ENCODE measurements at regions not wholly inside any gene's neighbourhood (a gene's known extent, or its start where the extent isn't known, plus 50 kb on each side); places are given as distances from the start of the nearest gene placed in this dataset.

DNA sequence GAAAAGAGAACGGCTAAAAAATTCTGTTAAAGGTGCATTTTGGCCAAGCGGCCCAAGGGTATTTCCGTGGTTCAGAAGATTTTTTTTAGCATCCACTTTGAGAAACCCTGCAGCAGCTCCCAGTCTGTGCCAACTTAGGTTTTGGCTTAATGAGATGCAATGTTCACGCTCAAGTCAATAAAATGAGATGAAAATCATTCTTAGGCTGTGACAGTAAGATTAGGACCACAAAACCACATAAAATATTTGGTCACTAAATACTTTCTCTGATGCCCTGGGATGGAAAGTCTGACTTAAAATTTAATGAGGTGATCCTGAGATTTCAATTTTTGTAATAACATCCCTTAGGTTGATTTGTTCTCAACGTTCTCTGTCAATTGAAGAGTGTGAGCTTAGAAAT is 74.2 kb upstream of the FHL2 start:
- no peaks in the 10 kb centered on the region for H3K4me1 ChIP-seq (ENCODE audit: control insufficient read depth in 3 of 3, insufficient read depth in 2 of 3, low read depth in 1 of 3, low read length in 2 of 3)
- no peaks in the 10 kb centered on the region for H3K36me3 ChIP-seq (ENCODE audit: control insufficient read depth in 3 of 3, insufficient read depth in 2 of 3, low read depth in 1 of 3, low read length in 3 of 3)
- H3K9me3 ChIP-seq (ENCODE audit: control insufficient read depth in 2 of 2, insufficient read depth in 1 of 2, low read depth in 1 of 2, low read length in 1 of 2) = no peaks in the 10 kb centered on the region
- DNase-seq (no peak), FAIRE-seq (no peak)
- no peak overlapping the region for H3K4me3 ChIP-seq (ENCODE audit: low read depth in 1 of 3, low read length in 3 of 3)
- no peak overlapping the region for H3K27ac ChIP-seq (ENCODE audit: low read depth in 1 of 3, low read length in 2 of 3)
- H3K27me3 ChIP-seq (ENCODE audit: control insufficient read depth in 3 of 3, insufficient read depth in 3 of 3, low read length in 3 of 3) = no peaks in the 10 kb centered on the region
- WGBS, 3 donors = 85 to 90% (median 87%) methylated on average over 5 of the region's 5 CpGs

DNA sequence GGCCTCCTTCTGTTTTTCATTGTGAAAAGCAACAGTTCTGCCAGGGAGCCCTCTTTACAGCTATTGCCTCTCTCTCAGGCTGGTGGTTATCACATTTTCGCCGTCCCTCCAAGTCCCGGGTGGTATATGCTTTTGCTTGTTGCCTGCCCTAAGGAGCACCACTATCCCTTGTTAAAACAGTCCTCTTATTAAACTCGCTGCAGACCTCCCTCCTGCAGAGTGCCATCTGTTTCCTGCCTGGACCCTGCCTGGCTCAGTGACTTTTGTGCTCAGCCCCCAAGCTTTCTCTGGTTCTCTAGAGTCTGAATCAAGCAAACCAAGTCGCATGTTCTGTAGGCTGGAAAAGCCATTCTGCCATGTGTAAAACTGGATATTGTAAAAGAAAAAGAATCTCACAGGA is 72.1 kb upstream of the FHL2 start:
- H3K27ac ChIP-seq (ENCODE audit: low read depth in 1 of 3, low read length in 2 of 3) = no peak overlapping the region
- DNase-seq = no peak
- no peaks in the 10 kb centered on the region for H3K36me3 ChIP-seq (ENCODE audit: control insufficient read depth in 3 of 3, insufficient read depth in 2 of 3, low read depth in 1 of 3, low read length in 3 of 3)
- no peak overlapping the region for H3K4me3 ChIP-seq (ENCODE audit: low read depth in 1 of 3, low read length in 3 of 3)
- no peak for FAIRE-seq
- no peaks in the 10 kb centered on the region for H3K27me3 ChIP-seq (ENCODE audit: control insufficient read depth in 3 of 3, insufficient read depth in 3 of 3, low read length in 3 of 3)
- no peaks in the 10 kb centered on the region for H3K9me3 ChIP-seq (ENCODE audit: control insufficient read depth in 2 of 2, insufficient read depth in 1 of 2, low read depth in 1 of 2, low read length in 1 of 2)
- 73 to 88% (median 75%) methylated on average over 5 of the region's 5 CpGs for WGBS, 3 donors
- H3K4me1 ChIP-seq (ENCODE audit: control insufficient read depth in 3 of 3, insufficient read depth in 2 of 3, low read depth in 1 of 3, low read length in 2 of 3) = peaks cover 0 to 2% (median 0%) of the 10 kb centered on the region in 3 donors

DNA sequence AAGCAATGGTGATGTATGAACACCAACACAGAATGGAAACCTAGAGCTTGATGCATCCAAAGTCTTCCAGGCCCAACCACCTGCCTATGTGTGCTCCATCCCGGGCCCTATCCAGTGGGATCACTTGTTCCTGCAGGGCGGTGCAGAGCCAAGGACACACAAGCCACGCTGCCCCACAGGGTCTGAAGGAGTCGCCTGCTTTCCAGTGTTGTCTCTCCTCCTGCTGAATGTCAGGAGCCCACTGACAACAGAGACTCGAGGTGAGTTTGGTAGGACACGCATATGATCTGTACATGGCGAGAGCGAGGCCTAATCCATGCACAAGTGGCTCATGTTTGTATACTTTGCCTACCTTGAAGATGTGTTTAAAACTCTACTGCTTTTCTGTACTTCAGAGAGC is 70.9 kb upstream of the FHL2 start:
- Histone ChIP-seq H3K4me3 (ENCODE audit: low read depth in 1 of 3, low read length in 3 of 3) (no peak overlapping the region), H3K4me1 (ENCODE audit: control insufficient read depth in 3 of 3, insufficient read depth in 2 of 3, low read depth in 1 of 3, low read length in 2 of 3) (peaks cover 0 to 2% (median 0%) of the 10 kb centered on the region in 3 donors), H3K9me3 (ENCODE audit: control insufficient read depth in 2 of 2, insufficient read depth in 1 of 2, low read depth in 1 of 2, low read length in 1 of 2) (no peaks in the 10 kb centered on the region), H3K27ac (ENCODE audit: low read depth in 1 of 3, low read length in 2 of 3) (no peak overlapping the region), H3K36me3 (ENCODE audit: control insufficient read depth in 3 of 3, insufficient read depth in 2 of 3, low read depth in 1 of 3, low read length in 3 of 3) (no peaks in the 10 kb centered on the region), H3K27me3 (ENCODE audit: control insufficient read depth in 3 of 3, insufficient read depth in 3 of 3, low read length in 3 of 3) (no peaks in the 10 kb centered on the region)
- FAIRE-seq = no peak
- 88 to 94% (median 92%) methylated on average over 8 of the region's 8 CpGs for WGBS, 3 donors
- DNase-seq = no peak

DNA sequence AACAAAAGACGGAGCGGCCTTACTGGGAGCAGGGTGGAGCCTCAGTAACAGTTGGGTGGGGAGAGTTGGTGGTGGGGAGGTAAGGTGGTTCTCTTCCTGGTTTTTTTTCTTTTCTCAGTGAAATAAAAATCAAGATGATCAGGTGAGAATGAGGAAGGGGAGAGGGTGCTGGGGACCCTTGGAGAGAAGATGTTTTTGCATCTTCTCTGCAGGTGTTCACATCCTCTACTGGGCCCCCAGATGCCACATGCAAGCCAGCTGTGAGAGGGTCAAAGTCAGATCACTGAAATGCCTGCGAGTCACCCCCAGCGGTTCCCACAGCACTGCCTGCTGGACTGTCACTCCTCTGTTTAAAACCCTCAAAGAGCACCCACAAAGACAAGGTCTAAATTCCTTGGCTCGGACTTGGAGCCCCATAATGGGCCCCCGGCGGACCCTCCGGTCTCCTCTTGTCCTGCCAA is 69.8 kb upstream of the FHL2 start:
- no peaks in the 10 kb centered on the region for H3K9me3 ChIP-seq (ENCODE audit: control insufficient read depth in 2 of 2, insufficient read depth in 1 of 2, low read depth in 1 of 2, low read length in 1 of 2)
- WGBS, 3 donors = 55 to 70% (median 55%) methylated on average over 8 of the region's 8 CpGs

DNA sequence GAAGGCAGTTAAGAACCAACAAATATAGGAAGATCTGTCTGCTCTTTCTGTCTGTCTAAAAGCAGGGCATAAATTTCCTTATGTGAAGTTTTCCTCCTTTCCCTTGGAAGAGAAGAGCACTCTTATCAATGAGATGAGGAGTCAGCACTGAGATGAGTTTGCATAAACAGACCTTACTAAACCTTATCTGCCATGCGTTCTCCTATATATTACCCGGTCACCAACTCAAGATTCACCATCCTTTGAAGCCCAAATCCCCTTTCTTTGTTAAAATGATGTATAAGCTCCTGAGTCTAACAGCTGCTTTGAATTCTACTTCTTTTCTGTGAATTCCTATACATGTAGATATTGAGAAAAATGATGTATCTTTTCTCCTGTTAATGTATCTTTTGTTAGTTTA is 65.5 kb upstream of the FHL2 start:
- Histone ChIP-seq H3K27ac (ENCODE audit: low read depth in 1 of 3, low read length in 2 of 3) (no peak overlapping the region), H3K4me3 (ENCODE audit: low read depth in 1 of 3, low read length in 3 of 3) (no peak overlapping the region), H3K4me1 (ENCODE audit: control insufficient read depth in 3 of 3, insufficient read depth in 2 of 3, low read depth in 1 of 3, low read length in 2 of 3) (peaks cover 0 to 5% (median 0%) of the 10 kb centered on the region in 3 donors), H3K27me3 (ENCODE audit: control insufficient read depth in 3 of 3, insufficient read depth in 3 of 3, low read length in 3 of 3) (no peaks in the 10 kb centered on the region), H3K36me3 (ENCODE audit: control insufficient read depth in 3 of 3, insufficient read depth in 2 of 3, low read depth in 1 of 3, low read length in 3 of 3) (no peaks in the 10 kb centered on the region), H3K9me3 (ENCODE audit: control insufficient read depth in 2 of 2, insufficient read depth in 1 of 2, low read depth in 1 of 2, low read length in 1 of 2) (no peaks in the 10 kb centered on the region)
- DNase-seq (no peak), FAIRE-seq (no peak)
- WGBS, 3 donors = 95 to 97% (median 97%) methylated on average over 2 of the region's 2 CpGs

More for the DNA sequence above, 69.8 kb upstream of the FHL2 start:
- H3K27me3 ChIP-seq (ENCODE audit: control insufficient read depth in 3 of 3, insufficient read depth in 3 of 3, low read length in 3 of 3) = no peaks in the 10 kb centered on the region
- no peak overlapping the region for H3K4me3 ChIP-seq (ENCODE audit: low read depth in 1 of 3, low read length in 3 of 3)
- no peak for DNase-seq
- peaks cover 0 to 2% (median 0%) of the 10 kb centered on the region in 3 donors for H3K4me1 ChIP-seq (ENCODE audit: control insufficient read depth in 3 of 3, insufficient read depth in 2 of 3, low read depth in 1 of 3, low read length in 2 of 3)
- no peaks in the 10 kb centered on the region for H3K36me3 ChIP-seq (ENCODE audit: control insufficient read depth in 3 of 3, insufficient read depth in 2 of 3, low read depth in 1 of 3, low read length in 3 of 3)
- peak overlapping the region in 2 of 3 donors; percentile 29 to 35 for H3K27ac ChIP-seq (ENCODE audit: low read depth in 1 of 3, low read length in 2 of 3)
- FAIRE-seq = no peak

DNA sequence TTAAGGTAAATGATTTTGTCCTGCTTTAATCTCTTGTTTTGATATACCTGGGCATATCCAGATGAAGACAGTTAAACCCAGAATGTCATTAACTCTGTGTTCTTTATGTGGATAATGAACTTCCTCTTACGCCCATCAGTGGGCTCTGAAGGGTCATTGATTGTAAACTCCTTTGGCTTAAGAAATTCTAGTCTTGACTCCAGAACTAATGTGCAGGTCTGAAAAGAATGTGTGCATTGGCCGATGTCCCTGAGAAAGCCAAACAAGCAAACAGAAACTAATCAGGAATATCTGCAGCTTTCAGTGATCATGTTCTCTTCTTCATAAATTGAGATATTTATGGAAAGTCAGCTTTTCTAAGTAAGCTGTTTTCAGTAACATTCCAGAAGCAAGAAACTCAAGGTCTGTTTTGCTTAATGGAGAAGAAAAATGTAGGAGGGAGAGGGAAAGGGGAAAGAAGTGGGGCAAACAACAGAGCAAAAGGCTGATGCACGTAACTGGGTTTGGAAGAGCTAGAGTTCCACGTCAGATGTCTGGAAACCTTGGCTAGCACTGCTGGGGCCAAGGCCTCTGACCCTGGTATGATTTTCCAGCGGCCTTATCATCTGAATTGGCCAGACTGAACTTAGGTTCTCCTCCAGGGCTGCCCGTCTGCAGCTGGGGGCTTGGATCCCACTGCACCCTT is 61.3 kb upstream of the FHL2 start:
- Histone ChIP-seq H3K27ac (ENCODE audit: low read depth in 1 of 3, low read length in 2 of 3) (no peak overlapping the region), H3K9me3 (ENCODE audit: control insufficient read depth in 2 of 2, insufficient read depth in 1 of 2, low read depth in 1 of 2, low read length in 1 of 2) (no peaks in the 10 kb centered on the region), H3K4me3 (ENCODE audit: low read depth in 1 of 3, low read length in 3 of 3) (no peak overlapping the region), H3K36me3 (ENCODE audit: control insufficient read depth in 3 of 3, insufficient read depth in 2 of 3, low read depth in 1 of 3, low read length in 3 of 3) (no peaks in the 10 kb centered on the region), H3K27me3 (ENCODE audit: control insufficient read depth in 3 of 3, insufficient read depth in 3 of 3, low read length in 3 of 3) (no peaks in the 10 kb centered on the region), H3K4me1 (ENCODE audit: control insufficient read depth in 3 of 3, insufficient read depth in 2 of 3, low read depth in 1 of 3, low read length in 2 of 3) (peaks cover 2 to 9% (median 3%) of the 10 kb centered on the region in 3 donors)
- 54 to 70% (median 67%) methylated on average over 6 of the region's 6 CpGs for WGBS, 3 donors
- DNase-seq (no peak), FAIRE-seq (no peak)

DNA sequence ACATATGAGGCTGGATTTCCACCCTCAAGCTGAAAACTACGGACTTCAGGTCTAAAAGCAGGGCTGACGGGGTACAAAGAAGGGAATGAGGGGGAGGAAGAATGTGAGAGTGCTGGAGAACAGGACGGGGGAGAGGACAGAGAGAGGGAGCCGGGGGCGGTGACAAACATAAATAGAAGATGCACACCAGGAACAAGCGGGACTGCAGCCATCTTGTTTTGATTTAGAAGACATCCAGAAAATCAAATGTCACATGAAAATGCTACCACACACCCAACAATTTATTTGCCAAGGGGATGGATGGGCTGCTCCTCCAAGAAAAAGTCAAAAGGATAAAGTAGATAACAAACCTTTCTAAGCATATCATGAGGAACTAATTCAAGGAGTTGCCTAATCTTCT is 59.2 kb upstream of the FHL2 start:
- Histone ChIP-seq H3K27me3 (ENCODE audit: control insufficient read depth in 3 of 3, insufficient read depth in 3 of 3, low read length in 3 of 3) (no peaks in the 10 kb centered on the region), H3K36me3 (ENCODE audit: control insufficient read depth in 3 of 3, insufficient read depth in 2 of 3, low read depth in 1 of 3, low read length in 3 of 3) (no peaks in the 10 kb centered on the region), H3K9me3 (ENCODE audit: control insufficient read depth in 2 of 2, insufficient read depth in 1 of 2, low read depth in 1 of 2, low read length in 1 of 2) (no peaks in the 10 kb centered on the region), H3K4me3 (ENCODE audit: low read depth in 1 of 3, low read length in 3 of 3) (no peak overlapping the region), H3K27ac (ENCODE audit: low read depth in 1 of 3, low read length in 2 of 3) (no peak overlapping the region), H3K4me1 (ENCODE audit: control insufficient read depth in 3 of 3, insufficient read depth in 2 of 3, low read depth in 1 of 3, low read length in 2 of 3) (peaks cover 2 to 15% (median 3%) of the 10 kb centered on the region in 3 donors)
- FAIRE-seq (no peak), DNase-seq (no peak)
- WGBS, 3 donors = 87 to 96% (median 92%) methylated on average over 6 of the region's 6 CpGs

DNA sequence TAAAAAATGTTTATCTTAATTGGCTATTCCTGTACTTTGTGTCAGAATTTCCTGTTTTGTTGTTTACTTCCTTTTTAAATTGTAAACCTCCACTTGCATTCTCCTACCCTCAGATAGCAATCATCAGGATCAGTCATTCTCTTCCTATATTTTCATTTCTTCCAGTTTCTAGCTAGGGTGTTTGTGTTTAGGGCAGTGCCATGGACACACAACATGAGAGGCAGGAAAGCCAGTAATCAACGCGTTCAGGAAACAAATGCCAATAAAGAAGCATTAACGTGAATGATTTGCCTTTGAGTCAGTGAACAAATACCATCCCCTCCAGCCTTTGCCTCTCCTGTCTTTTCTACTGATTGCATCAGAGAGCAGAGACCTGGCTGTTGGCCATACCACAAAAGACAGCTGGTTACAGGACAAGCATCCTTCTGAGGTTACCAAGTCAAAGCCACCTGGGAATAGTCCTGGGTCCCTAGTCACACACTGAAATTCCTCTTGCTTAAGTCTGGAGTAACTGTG is 56.7 kb upstream of the FHL2 start:
- Histone ChIP-seq H3K4me1 (ENCODE audit: control insufficient read depth in 3 of 3, insufficient read depth in 2 of 3, low read depth in 1 of 3, low read length in 2 of 3) (peaks cover 2 to 15% (median 2%) of the 10 kb centered on the region in 3 donors), H3K4me3 (ENCODE audit: low read depth in 1 of 3, low read length in 3 of 3) (no peak overlapping the region), H3K27me3 (ENCODE audit: control insufficient read depth in 3 of 3, insufficient read depth in 3 of 3, low read length in 3 of 3) (no peaks in the 10 kb centered on the region), H3K9me3 (ENCODE audit: control insufficient read depth in 2 of 2, insufficient read depth in 1 of 2, low read depth in 1 of 2, low read length in 1 of 2) (no peaks in the 10 kb centered on the region), H3K27ac (ENCODE audit: low read depth in 1 of 3, low read length in 2 of 3) (peak overlapping the region; percentile 56 to 83 (median 80)), H3K36me3 (ENCODE audit: control insufficient read depth in 3 of 3, insufficient read depth in 2 of 3, low read depth in 1 of 3, low read length in 3 of 3) (no peaks in the 10 kb centered on the region)
- FAIRE-seq (no peak), DNase-seq (peak; percentile 65 to 88)
- WGBS, 3 donors = 6 to 36% (median 15%) methylated on average over 3 of the region's 3 CpGs
